ENCODE measurements at regions not wholly inside any gene's neighbourhood (a gene's known extent, or its start where the extent isn't known, plus 50 kb on each side); places are given as distances from the start of the nearest gene placed in this dataset.

- no peak overlapping the region for H3K4me2 ChIP-seq
- no peaks in the 10 kb centered on the region for H3K9me3 ChIP-seq (ENCODE audit: low read depth)
- no peak overlapping the region for H3K4me3 ChIP-seq
- H2AFZ ChIP-seq: no peak overlapping the region
- DNase-seq (ENCODE audit: low spot score): no peak
- no peak for TF ChIP-seq EZH2 (IDR thresholded peaks at IDR 0.05; ENCODE audit: borderline replicate concordance)
- TF ChIP-seq CTCF (IDR thresholded peaks at IDR 0.05; ENCODE audit: poor library complexity): no peak
- no peak for TF ChIP-seq EZH2phosphoT487 (IDR thresholded peaks at IDR 0.05; ENCODE audit: low read depth, severe bottlenecking, unreplicated experiment)
- H3K27me3 ChIP-seq: no peaks in the 10 kb centered on the region
- H3K9me2 ChIP-seq (replicated peaks; ENCODE audit: insufficient read depth): no peaks in the 10 kb centered on the region
- 79% methylated on average over 3 of the region's 3 CpGs for WGBS (ENCODE audit: low lambda C conversion rate, missing lambda C conversion rate)
- H4K20me1 ChIP-seq (ENCODE audit: insufficient read depth, poor library complexity, severe bottlenecking): no peaks in the 10 kb centered on the region
- no peak overlapping the region for H3K27ac ChIP-seq
- H3K36me3 ChIP-seq (replicated peaks; ENCODE audit: insufficient read depth, low read depth): no peaks in the 10 kb centered on the region
- no peaks in the 10 kb centered on the region for H3K4me1 ChIP-seq (ENCODE audit: insufficient read depth)
- H3K79me2 ChIP-seq: no peaks in the 10 kb centered on the region
These were observed 166.5 kb downstream of the MTX2 start for GRCh38 chr2:176435729-176436128.

- no peak overlapping the region for H3K4me3 ChIP-seq
- no peak for DNase-seq (ENCODE audit: low spot score)
- H3K9me3 ChIP-seq (ENCODE audit: low read depth): no peaks in the 10 kb centered on the region
- 67% methylated on average over 2 of the region's 2 CpGs for WGBS (ENCODE audit: low lambda C conversion rate, missing lambda C conversion rate)
- no peaks in the 10 kb centered on the region for H3K9me2 ChIP-seq (replicated peaks; ENCODE audit: insufficient read depth)
- no peaks in the 10 kb centered on the region for H3K79me2 ChIP-seq
- no peak overlapping the region for H3K27ac ChIP-seq
- no peaks in the 10 kb centered on the region for H3K4me1 ChIP-seq (ENCODE audit: insufficient read depth)
- H3K27me3 ChIP-seq: no peaks in the 10 kb centered on the region
- no peaks in the 10 kb centered on the region for H3K36me3 ChIP-seq (replicated peaks; ENCODE audit: insufficient read depth, low read depth)
- H3K4me2 ChIP-seq: no peak overlapping the region
- H4K20me1 ChIP-seq (ENCODE audit: insufficient read depth, poor library complexity, severe bottlenecking): no peaks in the 10 kb centered on the region
- no peak overlapping the region for H2AFZ ChIP-seq
- TF ChIP-seq CTCF (IDR thresholded peaks at IDR 0.05; ENCODE audit: poor library complexity) (no peak), EZH2 (IDR thresholded peaks at IDR 0.05; ENCODE audit: borderline replicate concordance) (no peak), EZH2phosphoT487 (IDR thresholded peaks at IDR 0.05; ENCODE audit: low read depth, severe bottlenecking, unreplicated experiment) (no peak)
These were observed 174.7 kb downstream of the MTX2 start for GRCh38 chr2:176443946-176444345.

GRCh38 chr2:176445956-176446355, 176.7 kb downstream of the MTX2 start:
- DNase-seq (ENCODE audit: low spot score): no peak
- Histone ChIP-seq H3K4me2 (no peak overlapping the region), H3K4me1 (ENCODE audit: insufficient read depth) (no peaks in the 10 kb centered on the region), H3K4me3 (no peak overlapping the region), H3K9me2 (replicated peaks; ENCODE audit: insufficient read depth) (no peaks in the 10 kb centered on the region), H3K9me3 (ENCODE audit: low read depth) (no peaks in the 10 kb centered on the region), H4K20me1 (ENCODE audit: insufficient read depth, poor library complexity, severe bottlenecking) (no peaks in the 10 kb centered on the region), H3K79me2 (no peaks in the 10 kb centered on the region), H3K27me3 (no peaks in the 10 kb centered on the region), H3K27ac (no peak overlapping the region), H3K36me3 (replicated peaks; ENCODE audit: insufficient read depth, low read depth) (no peaks in the 10 kb centered on the region), H2AFZ (no peak overlapping the region)
- WGBS (ENCODE audit: low lambda C conversion rate, missing lambda C conversion rate): 87% methylated on average over 4 of the region's 4 CpGs
- TF ChIP-seq CTCF (IDR thresholded peaks at IDR 0.05; ENCODE audit: poor library complexity): no peak
